ENCODE measurements at regions not wholly inside any gene's neighbourhood (a gene's known extent, or its start where the extent isn't known, plus 50 kb on each side); places are given as distances from the start of the nearest gene placed in this dataset.

GRCh38 chr2:16900405-16901025 lies 234.9 kb upstream of the CYRIA start:
- BruUV-seq (replicated peaks): no TSS peak
- Histone ChIP-seq H3K79me2 (ENCODE audit: insufficient read depth, low read length) (no peaks in the 10 kb centered on the region), H3K4me2 (ENCODE audit: low read length) (no peak overlapping the region), H4K20me1 (ENCODE audit: insufficient read depth) (no peaks in the 10 kb centered on the region), H3K9ac (ENCODE audit: low read length) (no peak overlapping the region), H3K36me3 (ENCODE audit: control insufficient read depth in 1 of 2, insufficient read depth in 2 of 2, low read length in 2 of 2) (no peaks in the 10 kb centered on the region), H3K27me3 (ENCODE audit: insufficient read depth, low read length) (no peaks in the 10 kb centered on the region), H2AFZ (ENCODE audit: low read depth, low read length, poor library complexity, severe bottlenecking) (no peak overlapping the region), H3K27ac (ENCODE audit: low read depth, low read length) (no peak overlapping the region), H3K9me2 (ENCODE audit: insufficient read depth) (no peaks in the 10 kb centered on the region), H3K4me3 (replicated peaks in 1 of 2; ENCODE audit: low read depth in 1 of 2, low read length in 2 of 2) (no peak overlapping the region), H3K4me1 (ENCODE audit: control insufficient read depth in 1 of 2, insufficient read depth in 2 of 2, low read length in 2 of 2) (no peaks in the 10 kb centered on the region), H3K9me3 (ENCODE audit: control insufficient read depth in 1 of 2, insufficient read depth in 1 of 2, low read depth in 1 of 2, low read length in 2 of 2) (no peaks in the 10 kb centered on the region)
- peak; percentile 82 for ATAC-seq
- POLR2A ChIA-PET: no interaction called here
- intact Hi-C loops (cut with micrococcal nuclease): loop anchor here (1.0 to 2.0 kb wide), 2 partner anchors 127 to 288 kb away; no protein-coding TSS in a partner anchor
- peak; percentile 45 for DNase-seq (ENCODE audit: low read depth, low spot score)
- TF ChIP-seq CTCF (IDR thresholded peaks at IDR 0.05 in 2 of 3, conservative IDR thresholded peaks at IDR 0.05 in 1 of 3; ENCODE audit: borderline replicate concordance in 1 of 3, insufficient read depth in 1 of 3, low read depth in 2 of 3, low read length in 2 of 3) (peak; percentile 97 to 99 (median 98)), RAD21 (IDR thresholded peaks at IDR 0.05; ENCODE audit: low read depth) (peak; percentile 53), EZH2phosphoT487 (IDR thresholded peaks at IDR 0.05; ENCODE audit: borderline replicate concordance) (no peak), CBX3 (IDR thresholded peaks at IDR 0.05; ENCODE audit: low read depth) (0 out of 2 replicates have a peak, but pooled peaks have one; percentile 32), ZBTB33 (IDR thresholded peaks at IDR 0.05; ENCODE audit: extremely low read depth, insufficient replicate concordance, low read length) (no peak)
- CTCF ChIA-PET: no interaction called here
- RAD21 ChIA-PET (ENCODE audit: low non-redundant PET in 1 of 2, low total read pairs in 2 of 2, uncharacterized antibody in 2 of 2, unreplicated experiment in 2 of 2): no interaction called here

All from HCT116 (cell line).